Fibroblast of villous mesenchyme (primary cell): ENCODE measurements at regions not wholly inside any gene's neighbourhood (a gene's known extent, or its start where the extent isn't known, plus 50 kb on each side); places are given as distances from the start of the nearest gene placed in this dataset.

Experiments
- DNase-seq: peaks from one replicate; pipeline ENCODE4 v3.0.0-alpha.2; 2010; ENCODE audit warnings: low read depth
- H3K4me3 ChIP-seq: 2 replicates; pipeline ENCODE4 v1.5.1; 2011; ENCODE audit warnings: low read depth, mild to moderate bottlenecking, low read length
- TF ChIP-seq, protein P1 (sequence below): IDR thresholded peaks from 2 replicates; pipeline ENCODE4 v1.5.1; 2012; ENCODE audit warnings: low read depth, mild to moderate bottlenecking, low read length; ENCODE audit not compliant: insufficient read depth

DNA sequence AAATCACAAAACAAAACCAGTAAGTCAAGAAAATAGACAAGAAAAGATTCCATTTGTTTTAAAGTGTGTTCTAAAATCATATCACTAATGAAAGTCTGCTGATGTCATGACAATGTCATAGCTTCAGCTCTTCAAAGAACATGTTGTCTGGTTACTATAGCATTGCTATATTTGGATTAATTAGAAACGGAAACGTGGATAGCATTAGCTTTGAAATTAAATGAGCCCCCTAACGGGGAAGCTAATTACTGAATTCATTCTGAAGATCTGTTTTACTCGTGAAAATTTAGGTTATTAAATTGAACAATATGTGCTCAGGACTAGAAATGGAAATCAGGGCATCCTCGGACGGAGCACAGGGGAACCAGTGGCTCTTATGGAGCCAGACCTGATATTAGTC is 316.7 kb upstream of the AGTR1 start:
- no peak for DNase-seq
- no peak overlapping the region for H3K4me3 ChIP-seq
- TF ChIP-seq, protein P1, sequence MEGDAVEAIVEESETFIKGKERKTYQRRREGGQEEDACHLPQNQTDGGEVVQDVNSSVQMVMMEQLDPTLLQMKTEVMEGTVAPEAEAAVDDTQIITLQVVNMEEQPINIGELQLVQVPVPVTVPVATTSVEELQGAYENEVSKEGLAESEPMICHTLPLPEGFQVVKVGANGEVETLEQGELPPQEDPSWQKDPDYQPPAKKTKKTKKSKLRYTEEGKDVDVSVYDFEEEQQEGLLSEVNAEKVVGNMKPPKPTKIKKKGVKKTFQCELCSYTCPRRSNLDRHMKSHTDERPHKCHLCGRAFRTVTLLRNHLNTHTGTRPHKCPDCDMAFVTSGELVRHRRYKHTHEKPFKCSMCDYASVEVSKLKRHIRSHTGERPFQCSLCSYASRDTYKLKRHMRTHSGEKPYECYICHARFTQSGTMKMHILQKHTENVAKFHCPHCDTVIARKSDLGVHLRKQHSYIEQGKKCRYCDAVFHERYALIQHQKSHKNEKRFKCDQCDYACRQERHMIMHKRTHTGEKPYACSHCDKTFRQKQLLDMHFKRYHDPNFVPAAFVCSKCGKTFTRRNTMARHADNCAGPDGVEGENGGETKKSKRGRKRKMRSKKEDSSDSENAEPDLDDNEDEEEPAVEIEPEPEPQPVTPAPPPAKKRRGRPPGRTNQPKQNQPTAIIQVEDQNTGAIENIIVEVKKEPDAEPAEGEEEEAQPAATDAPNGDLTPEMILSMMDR: no peak

DNA sequence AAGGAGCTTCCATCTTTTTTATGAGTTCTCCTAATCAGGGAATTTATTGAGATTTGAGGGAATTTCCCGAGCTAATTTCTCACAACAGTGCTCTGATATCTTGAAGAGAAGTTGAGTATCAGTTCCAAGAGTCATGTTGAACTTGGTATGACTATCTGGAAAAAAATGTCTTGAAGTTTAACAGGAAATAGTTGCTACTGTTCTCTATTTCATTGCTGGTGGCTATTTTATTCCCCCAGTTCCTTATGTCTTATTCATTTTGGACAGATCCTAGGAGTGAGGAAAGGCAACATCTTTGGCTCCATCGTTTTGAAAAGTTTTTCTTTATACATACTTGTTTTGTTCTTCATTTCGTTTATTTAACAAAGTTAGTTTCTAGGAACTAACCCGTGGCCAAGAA is 307.8 kb upstream of the AGTR1 start:
- H3K4me3 ChIP-seq: no peak overlapping the region
- TF ChIP-seq, protein P1: no peak
- no peak for DNase-seq

DNA sequence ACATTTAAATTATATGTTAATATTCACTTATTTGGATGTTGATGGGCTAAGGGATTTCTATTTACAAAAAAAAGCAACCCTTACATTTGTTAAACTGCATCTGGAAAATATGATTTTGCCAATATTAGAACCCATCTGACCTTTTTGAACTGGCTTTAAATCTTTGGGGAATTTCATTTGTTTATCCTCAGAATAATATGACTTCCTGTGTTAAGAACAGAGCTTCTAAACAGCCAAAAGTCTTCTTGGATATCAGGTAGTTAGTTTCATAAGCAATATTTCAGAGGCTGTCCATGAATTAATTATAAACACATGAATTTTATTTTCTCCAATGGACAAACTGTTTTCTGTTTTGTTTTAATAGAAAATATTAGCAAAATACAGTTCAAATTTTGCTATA is 301.9 kb upstream of the AGTR1 start:
- no peak for DNase-seq
- TF ChIP-seq, protein P1: no peak
- no peak overlapping the region for H3K4me3 ChIP-seq

DNA sequence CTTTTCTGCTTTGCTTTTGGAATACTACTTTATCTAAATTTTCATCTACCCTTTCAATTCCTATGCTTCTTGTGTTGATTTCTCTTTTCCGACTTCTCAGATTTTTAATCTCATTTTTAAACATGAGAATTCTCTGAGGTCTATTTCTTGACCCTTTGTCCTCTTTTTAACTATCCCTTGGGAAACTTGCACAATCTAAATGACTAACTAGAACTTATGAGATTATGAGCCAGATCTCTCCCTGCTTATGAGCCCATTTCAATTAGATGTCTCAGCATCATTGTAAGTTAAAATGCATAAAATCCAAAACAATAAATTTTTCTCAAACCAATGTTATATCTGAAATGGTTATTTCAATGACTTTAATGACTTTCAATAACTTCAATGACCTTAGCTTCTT is 296.9 kb upstream of the AGTR1 start:
- no peak overlapping the region for H3K4me3 ChIP-seq
- TF ChIP-seq, protein P1: no peak
- peak; percentile 76 for DNase-seq

DNA sequence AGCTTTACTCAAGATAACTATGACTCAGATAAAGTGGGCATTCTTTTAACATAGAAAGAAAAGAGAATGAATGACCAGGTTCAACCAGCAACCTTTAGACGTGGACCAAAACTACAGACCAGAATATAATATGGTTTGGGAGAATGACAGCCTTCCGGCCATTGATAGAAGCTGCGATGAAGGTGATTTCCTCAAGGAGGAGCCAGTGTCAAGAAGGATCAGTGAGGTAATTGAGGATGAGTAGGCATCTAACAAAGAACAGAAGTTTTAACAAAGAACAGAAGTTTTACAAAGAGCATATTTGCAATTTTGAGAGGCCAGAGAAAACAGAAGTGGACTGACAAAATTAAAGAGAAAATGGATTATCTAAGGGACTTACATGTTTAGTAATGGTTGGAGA is 289.0 kb upstream of the AGTR1 start:
- no peak overlapping the region for H3K4me3 ChIP-seq
- no peak for DNase-seq
- TF ChIP-seq, protein P1: no peak

DNA sequence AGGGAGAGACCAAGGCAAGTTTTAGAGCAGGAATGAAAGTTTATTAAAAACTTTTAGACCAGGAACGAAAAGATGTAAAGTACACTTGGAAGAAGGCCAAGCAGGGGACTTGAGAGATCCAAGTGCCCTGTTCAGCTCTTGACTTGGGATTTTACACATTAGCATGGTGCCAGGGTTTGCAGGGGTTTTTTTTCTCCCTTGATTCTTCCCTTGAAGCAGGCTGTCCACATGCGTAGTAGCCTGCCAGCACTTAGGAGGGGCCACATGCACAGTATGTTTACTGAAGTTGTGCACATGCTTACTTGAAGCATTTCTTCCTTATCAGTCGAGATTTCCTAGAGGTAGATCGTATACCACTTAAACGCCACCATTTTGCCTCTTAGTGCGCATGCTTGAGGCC is 277.5 kb upstream of the AGTR1 start:
- H3K4me3 ChIP-seq: no peak overlapping the region
- no peak for DNase-seq
- TF ChIP-seq, protein P1: no peak

DNA sequence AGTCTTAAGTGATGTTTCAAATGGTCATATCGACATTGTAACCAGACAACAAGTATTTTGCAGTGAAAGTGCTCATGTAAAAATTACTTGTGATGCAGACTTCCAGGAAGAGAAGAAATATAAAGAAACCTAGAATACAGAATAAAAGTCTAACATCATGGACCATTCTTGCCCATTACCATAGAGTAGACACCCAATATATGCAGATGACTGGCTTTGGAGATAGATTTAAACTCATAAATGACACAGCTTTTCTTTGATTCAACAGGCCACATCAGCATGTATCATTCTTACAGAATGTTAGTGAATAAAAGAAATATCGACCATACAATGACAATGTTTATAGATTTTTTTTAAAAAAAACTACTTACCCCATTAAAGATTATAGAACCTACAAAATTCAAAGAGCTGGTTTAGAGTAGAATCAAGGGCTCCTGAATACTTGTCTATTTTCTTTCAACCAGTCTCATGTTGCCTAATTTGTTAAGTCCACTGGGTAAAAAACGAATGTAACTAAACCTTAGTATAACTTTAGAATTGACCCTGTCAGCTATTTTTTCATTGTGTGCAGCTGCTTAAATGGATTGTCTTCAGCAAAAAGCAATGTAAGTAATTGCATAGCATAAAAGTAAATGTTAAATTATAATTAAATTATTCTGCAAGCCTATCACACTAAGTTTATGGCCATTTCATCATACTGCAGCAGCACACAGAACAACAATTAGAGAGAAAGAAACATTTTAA is 268.7 kb upstream of the AGTR1 start:
- no peak overlapping the region for H3K4me3 ChIP-seq
- TF ChIP-seq, protein P1: no peak
- DNase-seq: no peak
